Fibroblast of lung (primary cell): ENCODE measurements at regions not wholly inside any gene's neighbourhood (a gene's known extent, or its start where the extent isn't known, plus 50 kb on each side); places are given as distances from the start of the nearest gene placed in this dataset.

Experiments
- DNase-seq, 2 donors: peaks; one replicate each; pipeline versions ENCODE4 v3.0.0 to v3.0.0-alpha.2; 2010; ENCODE audit warnings: low read depth in 2 of 2
- H2AFZ ChIP-seq: 2 replicates; pipeline ENCODE4 v1.5.1; 2012; ENCODE audit warnings: low read length, control low read depth, inconsistent platforms
- H3K27ac ChIP-seq: 2 replicates; pipeline ENCODE4 v1.5.1; 2011; ENCODE audit warnings: low read length, control low read depth; ENCODE audit not compliant: insufficient read depth
- H3K27me3 ChIP-seq: 2 replicates; pipeline ENCODE4 v1.5.1; 2011; ENCODE audit warnings: mild to moderate bottlenecking, low read length; ENCODE audit not compliant: control insufficient read depth, insufficient read depth
- H3K36me3 ChIP-seq: 2 replicates; pipeline ENCODE4 v1.5.1; 2011; ENCODE audit warnings: low read length; ENCODE audit not compliant: control insufficient read depth, insufficient read depth
- H3K4me1 ChIP-seq: 2 replicates; pipeline ENCODE4 v1.5.1; 2011; ENCODE audit warnings: low read length; ENCODE audit not compliant: control insufficient read depth, insufficient read depth; ENCODE audit errors: extremely low read depth
- H3K4me2 ChIP-seq: 2 replicates; pipeline ENCODE4 v1.5.1; 2011; ENCODE audit warnings: low read length, control low read depth; ENCODE audit not compliant: insufficient read depth; ENCODE audit errors: extremely low read depth
- H3K4me3 ChIP-seq, 4 experiments: fragments of 200-600 bp in 1 of 4; sonication (generic) in 1 of 4; replicated peaks in 1 of 4; 2 replicates each; pipeline ENCODE4 v1.5.1; 2011 to 2016; ENCODE audit warnings: low read length in 4 of 4, low read depth in 3 of 4, mild to moderate bottlenecking in 3 of 4, control low read depth in 2 of 4, inconsistent platforms in 1 of 4, mixed read lengths in 1 of 4; ENCODE audit not compliant: insufficient read depth in 1 of 4; ENCODE audit errors: control extremely low read depth in 1 of 4
- H3K79me2 ChIP-seq: 2 replicates; pipeline ENCODE4 v1.5.1; 2012; ENCODE audit warnings: mild to moderate bottlenecking, low read length, inconsistent platforms; ENCODE audit not compliant: control insufficient read depth, insufficient read depth
- H3K9ac ChIP-seq: 2 replicates; pipeline ENCODE4 v1.5.1; 2011; ENCODE audit warnings: mild to moderate bottlenecking, low read length, control low read depth; ENCODE audit not compliant: insufficient read depth
- H3K9me3 ChIP-seq: 2 replicates; pipeline ENCODE4 v1.5.1; 2012; ENCODE audit warnings: low read depth, low read length; ENCODE audit not compliant: control insufficient read depth, insufficient read depth
- H4K20me1 ChIP-seq: 2 replicates; pipeline ENCODE4 v1.5.1; 2011; ENCODE audit warnings: low read length; ENCODE audit not compliant: control insufficient read depth, insufficient read depth; ENCODE audit errors: extremely low read depth
- EZH2 ChIP-seq: IDR thresholded peaks from 2 replicates; pipeline ENCODE4 v1.5.1; 2012; ENCODE audit warnings: low read length, control low read depth, mild to moderate bottlenecking; ENCODE audit errors: missing control alignments
- TF ChIP-seq, protein P1 (sequence below), 2 donors: IDR thresholded peaks in 1 of 2; conservative IDR thresholded peaks in 1 of 2; 1 replicate in 1 of 2; 2 replicates in 1 of 2; pipeline ENCODE4 v1.5.1; 2011 to 2012; ENCODE audit warnings: low read length in 2 of 2, control low read depth in 1 of 2, inconsistent platforms in 1 of 2, low read depth in 1 of 2, mild to moderate bottlenecking in 1 of 2

- Histone ChIP-seq H3K4me2 (no peak overlapping the region), H3K9me3 (no peaks in the 10 kb centered on the region), H3K27ac (no peak overlapping the region), H3K79me2 (no peaks in the 10 kb centered on the region), H3K36me3 (no peaks in the 10 kb centered on the region), H3K4me1 (peaks cover 30% of the 10 kb centered on the region), H4K20me1 (no peaks in the 10 kb centered on the region), H3K4me3 (peak overlapping the region in 1 of 4 experiments; percentile 43), H3K27me3 (no peaks in the 10 kb centered on the region), H3K9ac (no peak overlapping the region), H2AFZ (peak overlapping the region; percentile 19)
- DNase-seq: peak in 1 of 2 donors; percentile 41
- no peak for TF ChIP-seq EZH2
- TF ChIP-seq, protein P1, sequence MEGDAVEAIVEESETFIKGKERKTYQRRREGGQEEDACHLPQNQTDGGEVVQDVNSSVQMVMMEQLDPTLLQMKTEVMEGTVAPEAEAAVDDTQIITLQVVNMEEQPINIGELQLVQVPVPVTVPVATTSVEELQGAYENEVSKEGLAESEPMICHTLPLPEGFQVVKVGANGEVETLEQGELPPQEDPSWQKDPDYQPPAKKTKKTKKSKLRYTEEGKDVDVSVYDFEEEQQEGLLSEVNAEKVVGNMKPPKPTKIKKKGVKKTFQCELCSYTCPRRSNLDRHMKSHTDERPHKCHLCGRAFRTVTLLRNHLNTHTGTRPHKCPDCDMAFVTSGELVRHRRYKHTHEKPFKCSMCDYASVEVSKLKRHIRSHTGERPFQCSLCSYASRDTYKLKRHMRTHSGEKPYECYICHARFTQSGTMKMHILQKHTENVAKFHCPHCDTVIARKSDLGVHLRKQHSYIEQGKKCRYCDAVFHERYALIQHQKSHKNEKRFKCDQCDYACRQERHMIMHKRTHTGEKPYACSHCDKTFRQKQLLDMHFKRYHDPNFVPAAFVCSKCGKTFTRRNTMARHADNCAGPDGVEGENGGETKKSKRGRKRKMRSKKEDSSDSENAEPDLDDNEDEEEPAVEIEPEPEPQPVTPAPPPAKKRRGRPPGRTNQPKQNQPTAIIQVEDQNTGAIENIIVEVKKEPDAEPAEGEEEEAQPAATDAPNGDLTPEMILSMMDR (conservative IDR thresholded peaks at IDR 0.05 in 1 of 2, IDR thresholded peaks at IDR 0.05 in 1 of 2; ENCODE audit: low read depth in 1 of 2, low read length in 2 of 2): no peak
Measured at GRCh38 chr9:115941561-115942315, 211.9 kb upstream of the PAPPA start.

GRCh38 chr9:115943431-115944165, 210.0 kb upstream of the PAPPA start:
- Histone ChIP-seq H2AFZ (no peak overlapping the region), H3K4me2 (peak overlapping the region; percentile 30), H3K4me3 (no peak overlapping the region), H4K20me1 (no peaks in the 10 kb centered on the region), H3K79me2 (no peaks in the 10 kb centered on the region), H3K27me3 (no peaks in the 10 kb centered on the region), H3K27ac (peak overlapping the region; percentile 94), H3K9me3 (no peaks in the 10 kb centered on the region), H3K9ac (peak overlapping the region; percentile 41), H3K4me1 (peaks cover 29% of the 10 kb centered on the region), H3K36me3 (no peaks in the 10 kb centered on the region)
- DNase-seq: no peak
- TF ChIP-seq EZH2: no peak
- TF ChIP-seq, protein P1 (conservative IDR thresholded peaks at IDR 0.05 in 1 of 2, IDR thresholded peaks at IDR 0.05 in 1 of 2; ENCODE audit: low read depth in 1 of 2, low read length in 2 of 2): no peak

DNA sequence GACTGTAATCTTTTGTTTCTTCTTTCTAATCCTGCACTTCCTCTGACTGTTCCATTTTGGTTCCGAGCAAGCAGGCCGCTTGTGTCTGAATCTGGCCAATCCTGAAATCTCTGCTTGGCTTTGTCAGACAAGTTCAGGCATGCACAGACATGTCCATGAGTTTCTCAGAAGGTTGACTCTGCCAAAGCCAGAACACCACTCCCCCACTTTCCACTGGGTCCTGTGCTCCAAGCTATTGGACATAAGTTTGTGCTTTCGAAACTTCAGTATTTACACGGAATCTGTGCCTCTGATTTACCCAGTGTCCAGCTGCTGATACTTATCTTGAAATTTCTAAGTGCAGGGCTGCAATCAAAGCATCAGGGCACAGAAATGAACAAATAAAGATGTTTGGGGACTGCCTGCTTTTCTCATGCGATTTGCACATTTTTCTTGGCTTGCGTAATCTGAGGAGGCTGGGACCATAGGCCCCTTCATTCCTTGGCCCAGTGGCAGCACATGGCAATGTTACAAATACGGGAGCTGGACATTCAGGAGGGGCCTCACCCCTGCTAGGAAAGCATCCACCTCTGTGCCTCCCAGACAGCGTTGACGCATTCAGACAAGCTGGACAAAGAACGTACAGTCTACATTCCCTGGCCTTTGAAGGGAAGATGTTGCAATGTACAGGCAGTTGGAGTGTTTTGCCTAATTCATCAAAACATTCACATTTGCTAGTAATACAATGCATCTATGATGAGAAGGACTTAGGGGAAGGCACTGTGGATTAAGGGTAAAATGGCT, 209.2 kb upstream of the PAPPA start:
- H3K4me3 ChIP-seq: no peak overlapping the region
- peaks cover 22% of the 10 kb centered on the region for H3K4me1 ChIP-seq
- peak overlapping the region; percentile 54 for H3K4me2 ChIP-seq
- H3K9ac ChIP-seq: peak overlapping the region; percentile 41
- DNase-seq: peak; percentile 100
- no peaks in the 10 kb centered on the region for H3K79me2 ChIP-seq
- H3K9me3 ChIP-seq: no peaks in the 10 kb centered on the region
- peak overlapping the region; percentile 94 for H3K27ac ChIP-seq
- H3K36me3 ChIP-seq: no peaks in the 10 kb centered on the region
- H4K20me1 ChIP-seq: no peaks in the 10 kb centered on the region
- no peaks in the 10 kb centered on the region for H3K27me3 ChIP-seq
- H2AFZ ChIP-seq: no peak overlapping the region
- TF ChIP-seq, protein P1 (conservative IDR thresholded peaks at IDR 0.05 in 1 of 2, IDR thresholded peaks at IDR 0.05 in 1 of 2; ENCODE audit: low read depth in 1 of 2, low read length in 2 of 2): no peak
- TF ChIP-seq EZH2: no peak
